ENCODE measurements at regions not wholly inside any gene's neighbourhood (a gene's known extent, or its start where the extent isn't known, plus 50 kb on each side); places are given as distances from the start of the nearest gene placed in this dataset.
A peak's percentile ranks its signal among the peaks of the same experiment; 100 is the strongest.

DNA sequence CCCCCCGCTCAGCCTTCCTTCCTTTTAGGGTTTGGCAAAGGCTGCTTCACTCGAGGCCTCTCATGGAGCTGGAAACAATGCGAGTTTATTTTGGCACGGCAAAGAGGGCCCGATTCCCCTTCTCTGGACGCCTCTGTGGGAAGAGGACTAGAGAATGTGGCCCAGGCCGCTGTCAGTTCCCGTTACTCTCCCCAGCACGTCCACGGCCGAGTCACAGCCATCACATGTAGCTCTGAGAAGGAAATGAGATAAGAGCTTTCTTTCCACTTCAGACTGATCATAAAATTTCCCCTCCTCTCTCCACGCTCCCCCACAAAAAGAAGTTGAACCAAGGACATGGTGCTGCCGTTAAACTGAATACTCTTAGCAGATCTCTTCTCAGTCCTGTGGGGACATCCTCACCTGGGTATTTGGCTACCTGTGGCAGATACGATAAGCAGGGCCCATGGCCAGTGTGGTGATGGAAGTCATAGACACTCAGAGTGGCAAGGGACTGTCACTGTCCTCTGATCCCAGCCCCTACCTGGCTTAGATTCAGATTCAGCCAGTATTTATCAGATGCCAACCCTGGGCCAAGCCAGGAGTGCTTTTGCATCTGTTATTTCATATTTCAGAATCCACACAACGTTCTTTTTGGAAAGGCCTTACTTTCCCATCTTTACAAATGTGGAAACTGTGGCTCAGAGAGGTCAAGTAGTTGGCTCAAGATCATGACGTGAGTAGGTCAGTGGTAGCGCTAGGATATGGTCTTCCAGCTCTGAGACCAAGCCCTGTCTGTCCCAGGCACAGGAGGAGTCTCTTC, 101.2 kb downstream of the MCFD2 start:
- DNase-seq (ENCODE audit: low spot score): no peak
- H3K27ac ChIP-seq (ENCODE audit: poor library complexity, severe bottlenecking): no peak overlapping the region
- no peaks in the 10 kb centered on the region for H3K36me3 ChIP-seq (ENCODE audit: low read depth)
- H3K27me3 ChIP-seq (ENCODE audit: insufficient read depth, poor library complexity, severe bottlenecking): no peaks in the 10 kb centered on the region
- H3K4me1 ChIP-seq (ENCODE audit: insufficient read depth, poor library complexity, severe bottlenecking): peaks cover 8% of the 10 kb centered on the region
- TF ChIP-seq, protein P1, sequence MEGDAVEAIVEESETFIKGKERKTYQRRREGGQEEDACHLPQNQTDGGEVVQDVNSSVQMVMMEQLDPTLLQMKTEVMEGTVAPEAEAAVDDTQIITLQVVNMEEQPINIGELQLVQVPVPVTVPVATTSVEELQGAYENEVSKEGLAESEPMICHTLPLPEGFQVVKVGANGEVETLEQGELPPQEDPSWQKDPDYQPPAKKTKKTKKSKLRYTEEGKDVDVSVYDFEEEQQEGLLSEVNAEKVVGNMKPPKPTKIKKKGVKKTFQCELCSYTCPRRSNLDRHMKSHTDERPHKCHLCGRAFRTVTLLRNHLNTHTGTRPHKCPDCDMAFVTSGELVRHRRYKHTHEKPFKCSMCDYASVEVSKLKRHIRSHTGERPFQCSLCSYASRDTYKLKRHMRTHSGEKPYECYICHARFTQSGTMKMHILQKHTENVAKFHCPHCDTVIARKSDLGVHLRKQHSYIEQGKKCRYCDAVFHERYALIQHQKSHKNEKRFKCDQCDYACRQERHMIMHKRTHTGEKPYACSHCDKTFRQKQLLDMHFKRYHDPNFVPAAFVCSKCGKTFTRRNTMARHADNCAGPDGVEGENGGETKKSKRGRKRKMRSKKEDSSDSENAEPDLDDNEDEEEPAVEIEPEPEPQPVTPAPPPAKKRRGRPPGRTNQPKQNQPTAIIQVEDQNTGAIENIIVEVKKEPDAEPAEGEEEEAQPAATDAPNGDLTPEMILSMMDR (IDR thresholded peaks at IDR 0.05; ENCODE audit: poor library complexity, severe bottlenecking): no peak
- no peaks in the 10 kb centered on the region for H3K9me3 ChIP-seq (ENCODE audit: severe bottlenecking)
- no peak overlapping the region for H3K4me3 ChIP-seq (ENCODE audit: severe bottlenecking)
- no peak for ATAC-seq (ENCODE audit: low read depth)

DNA sequence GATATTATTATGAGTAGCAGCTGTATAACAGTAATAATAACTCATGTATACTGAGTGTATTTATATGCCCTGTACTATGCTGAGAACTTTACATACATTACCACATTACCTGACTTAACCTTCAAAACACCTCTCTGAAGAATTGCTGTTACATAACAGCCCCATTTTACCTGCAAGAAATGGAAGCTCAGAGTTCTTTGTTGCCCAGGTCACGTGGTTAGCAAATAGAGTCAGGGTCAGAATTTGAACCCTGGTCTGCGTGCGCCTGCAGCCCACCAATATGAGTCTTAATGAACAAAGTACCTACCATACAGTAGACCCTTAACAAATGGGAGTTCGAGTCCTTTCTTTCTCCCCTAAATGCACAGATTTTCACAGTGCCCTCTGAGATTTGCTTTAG, 101.9 kb downstream of the MCFD2 start:
- TF ChIP-seq, protein P1 (IDR thresholded peaks at IDR 0.05; ENCODE audit: poor library complexity, severe bottlenecking): no peak
- H3K27me3 ChIP-seq (ENCODE audit: insufficient read depth, poor library complexity, severe bottlenecking): no peaks in the 10 kb centered on the region
- peaks cover 8% of the 10 kb centered on the region for H3K4me1 ChIP-seq (ENCODE audit: insufficient read depth, poor library complexity, severe bottlenecking)
- H3K27ac ChIP-seq (ENCODE audit: poor library complexity, severe bottlenecking): no peak overlapping the region
- H3K9me3 ChIP-seq (ENCODE audit: severe bottlenecking): no peaks in the 10 kb centered on the region
- DNase-seq (ENCODE audit: low spot score) (no peak), ATAC-seq (ENCODE audit: low read depth) (no peak)
- H3K36me3 ChIP-seq (ENCODE audit: low read depth): no peaks in the 10 kb centered on the region
- H3K4me3 ChIP-seq (ENCODE audit: severe bottlenecking): no peak overlapping the region

DNA sequence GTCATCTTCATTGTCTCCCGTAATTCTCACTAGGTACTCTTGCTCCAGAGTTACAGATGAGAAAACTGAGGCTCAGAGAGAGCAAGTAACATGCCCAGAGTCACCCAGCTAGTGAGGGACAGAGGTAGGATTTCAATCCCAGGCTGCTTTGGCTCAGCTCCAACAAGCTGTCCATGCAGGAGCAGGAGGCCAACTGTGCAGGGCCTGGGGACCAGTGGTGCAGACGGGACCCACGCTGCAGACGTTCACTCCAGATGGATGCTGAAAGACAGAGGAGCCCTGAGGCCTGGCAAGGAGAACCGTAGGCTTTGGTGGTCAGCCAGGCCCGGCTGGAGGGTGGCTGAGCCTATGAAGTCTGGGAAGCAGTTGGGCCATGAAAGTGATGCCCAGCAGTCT, 102.6 kb downstream of the MCFD2 start:
- Histone ChIP-seq H3K4me3 (ENCODE audit: severe bottlenecking) (no peak overlapping the region), H3K27ac (ENCODE audit: poor library complexity, severe bottlenecking) (peak overlapping the region; percentile 34), H3K27me3 (ENCODE audit: insufficient read depth, poor library complexity, severe bottlenecking) (no peaks in the 10 kb centered on the region), H3K4me1 (ENCODE audit: insufficient read depth, poor library complexity, severe bottlenecking) (peaks cover 8% of the 10 kb centered on the region), H3K9me3 (ENCODE audit: severe bottlenecking) (no peaks in the 10 kb centered on the region), H3K36me3 (ENCODE audit: low read depth) (no peaks in the 10 kb centered on the region)
- ATAC-seq (ENCODE audit: low read depth) (no peak), DNase-seq (ENCODE audit: low spot score) (no peak)
- TF ChIP-seq, protein P1 (IDR thresholded peaks at IDR 0.05; ENCODE audit: poor library complexity, severe bottlenecking): no peak

All from RWPE2 (cell line).